ENCODE measurements at regions not wholly inside any gene's neighbourhood (a gene's known extent, or its start where the extent isn't known, plus 50 kb on each side); places are given as distances from the start of the nearest gene placed in this dataset.

DNA sequence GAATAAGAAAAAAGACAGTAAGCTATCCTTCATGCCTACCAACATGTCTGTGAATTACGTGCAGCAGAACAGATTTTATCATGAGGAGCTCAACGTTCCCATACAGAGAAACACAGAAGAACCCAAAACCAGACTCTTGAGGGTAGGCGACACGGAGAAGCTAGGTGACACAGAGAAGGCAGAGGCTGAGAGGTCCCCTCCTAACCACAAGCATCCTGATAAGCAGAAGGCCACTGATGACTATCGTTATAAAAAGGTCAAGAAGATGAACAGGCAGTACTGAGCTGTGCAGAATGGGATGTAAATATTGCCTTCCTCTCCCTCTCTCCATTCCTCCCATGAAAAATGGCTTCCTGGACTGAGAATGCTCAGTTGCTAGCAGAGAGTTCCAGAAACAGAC lies 350.2 kb upstream of the BOD1L1 start:
- TF ChIP-seq, protein P1, sequence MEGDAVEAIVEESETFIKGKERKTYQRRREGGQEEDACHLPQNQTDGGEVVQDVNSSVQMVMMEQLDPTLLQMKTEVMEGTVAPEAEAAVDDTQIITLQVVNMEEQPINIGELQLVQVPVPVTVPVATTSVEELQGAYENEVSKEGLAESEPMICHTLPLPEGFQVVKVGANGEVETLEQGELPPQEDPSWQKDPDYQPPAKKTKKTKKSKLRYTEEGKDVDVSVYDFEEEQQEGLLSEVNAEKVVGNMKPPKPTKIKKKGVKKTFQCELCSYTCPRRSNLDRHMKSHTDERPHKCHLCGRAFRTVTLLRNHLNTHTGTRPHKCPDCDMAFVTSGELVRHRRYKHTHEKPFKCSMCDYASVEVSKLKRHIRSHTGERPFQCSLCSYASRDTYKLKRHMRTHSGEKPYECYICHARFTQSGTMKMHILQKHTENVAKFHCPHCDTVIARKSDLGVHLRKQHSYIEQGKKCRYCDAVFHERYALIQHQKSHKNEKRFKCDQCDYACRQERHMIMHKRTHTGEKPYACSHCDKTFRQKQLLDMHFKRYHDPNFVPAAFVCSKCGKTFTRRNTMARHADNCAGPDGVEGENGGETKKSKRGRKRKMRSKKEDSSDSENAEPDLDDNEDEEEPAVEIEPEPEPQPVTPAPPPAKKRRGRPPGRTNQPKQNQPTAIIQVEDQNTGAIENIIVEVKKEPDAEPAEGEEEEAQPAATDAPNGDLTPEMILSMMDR (IDR thresholded peaks at IDR 0.05 in 4 of 5, conservative IDR thresholded peaks at IDR 0.05 in 1 of 5) = no peak
- TF ChIP-seq POLR2A (IDR thresholded peaks at IDR 0.05) = no peak

Measured in gastrocnemius medialis (tissue), 4 donors.